DND-41 (cell line): ENCODE measurements at regions not wholly inside any gene's neighbourhood (a gene's known extent, or its start where the extent isn't known, plus 50 kb on each side); places are given as distances from the start of the nearest gene placed in this dataset.

Experiments
- CTCF ChIP-seq: IDR thresholded peaks from 2 replicates; pipeline ENCODE4 v1.5.1; 2012; ENCODE audit warnings: borderline replicate concordance, low read length, moderate library complexity, mild to moderate bottlenecking; ENCODE audit not compliant: poor library complexity, severe bottlenecking; ENCODE audit errors: extremely low read depth
- EZH2 ChIP-seq: IDR thresholded peaks from 3 replicates; pipeline ENCODE4 v1.6.1; 2012; ENCODE audit warnings: borderline replicate concordance, low read depth, mild to moderate bottlenecking, moderate library complexity, low read length, inconsistent platforms; ENCODE audit not compliant: severe bottlenecking

DNA sequence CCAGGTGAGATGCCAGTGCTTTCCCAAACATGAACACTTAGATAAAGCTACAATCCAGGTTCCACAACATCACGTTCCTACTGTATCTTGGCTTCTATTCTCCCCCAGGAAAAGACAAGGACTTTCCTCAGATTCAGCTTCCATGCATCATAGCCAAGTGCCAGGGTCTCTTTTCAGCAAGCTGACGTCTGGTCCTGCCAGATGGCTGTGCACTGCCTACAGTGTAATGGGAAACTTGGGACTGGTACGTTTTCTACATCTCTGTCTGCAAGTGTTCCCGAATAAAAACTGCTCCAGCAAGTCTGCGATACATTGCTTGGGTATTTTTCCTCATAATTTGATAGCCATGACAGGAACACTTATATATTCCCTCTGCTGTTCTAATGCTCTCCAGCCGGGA is 412.5 kb downstream of the FAM181B start:
- TF ChIP-seq CTCF (no peak), EZH2 (no peak)
